ENCODE measurements at regions not wholly inside any gene's neighbourhood (a gene's known extent, or its start where the extent isn't known, plus 50 kb on each side); places are given as distances from the start of the nearest gene placed in this dataset.
"Not testable (repeated sequence)": the region's sequence is repeated elsewhere in the genome, so short reads cannot be mapped to it uniquely, and the experiment has no call there.

- no peak for DNase-seq (ENCODE audit: low read depth in 2 of 2)
These were observed 633.6 kb downstream of the SPRY1 start for GRCh38 chr4:124030147-124030546.

- DNase-seq (ENCODE audit: low read depth in 2 of 2) = no peak
These were observed 635.4 kb downstream of the SPRY1 start for GRCh38 chr4:124032035-124032434.

DNA sequence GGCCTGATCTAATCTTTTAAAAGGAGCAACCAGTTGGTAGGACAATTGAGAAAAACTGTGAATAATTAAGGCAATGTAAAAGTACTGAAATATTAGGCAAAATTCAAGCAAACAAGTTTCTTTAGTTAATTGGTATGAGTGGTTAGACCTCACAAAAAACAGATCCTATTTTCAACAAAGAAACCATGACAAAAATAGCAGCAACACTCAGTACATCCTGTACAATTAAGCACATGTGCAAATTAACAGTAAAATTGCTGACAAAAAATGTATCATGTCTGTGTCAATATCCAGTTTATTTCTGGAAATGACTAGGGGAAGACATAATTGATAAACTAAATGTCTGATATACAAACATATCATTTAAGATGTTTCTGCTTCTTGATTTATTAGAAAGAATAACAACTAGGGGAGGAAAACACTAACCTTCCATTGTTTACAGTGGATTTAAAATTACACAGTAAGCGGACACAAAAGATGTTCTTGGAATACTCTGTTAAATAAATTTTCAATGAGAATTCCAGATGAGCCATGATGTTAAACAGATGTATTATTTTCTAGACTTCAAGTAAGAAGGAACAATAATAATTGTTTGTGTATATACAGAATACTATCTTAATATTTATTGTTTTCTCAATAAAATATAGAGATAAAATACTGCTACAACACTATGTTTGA is 638.9 kb downstream of the SPRY1 start:
- no peak for DNase-seq (ENCODE audit: low read depth in 2 of 2)

- DNase-seq (ENCODE audit: low read depth in 2 of 2) = no peak
These were observed 640.6 kb downstream of the SPRY1 start for GRCh38 chr4:124037236-124037635.

GRCh38 chr4:124044330-124044729 is 647.7 kb downstream of the SPRY1 start:
- DNase-seq (ENCODE audit: low read depth in 2 of 2) = no peak

DNA sequence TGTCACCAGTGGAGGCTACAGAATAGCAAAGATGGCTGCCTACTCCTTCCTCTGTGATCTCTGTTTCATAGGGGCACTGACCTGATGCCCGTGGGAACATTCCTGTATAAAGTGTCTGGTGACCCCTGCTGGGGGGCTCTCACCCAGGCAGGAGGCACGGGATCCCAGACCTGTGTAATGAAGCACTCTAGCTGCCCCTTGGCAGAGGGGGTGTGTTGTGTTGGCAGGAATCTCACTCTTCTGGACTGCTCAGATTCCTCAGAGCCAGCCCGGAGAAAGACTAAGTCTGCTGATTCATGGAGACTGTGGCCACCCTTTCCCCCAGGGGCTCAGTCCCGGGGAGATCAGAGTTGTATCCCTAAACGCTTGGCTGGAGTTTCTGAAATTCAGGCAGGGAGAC is 648.3 kb downstream of the SPRY1 start:
- DNase-seq (ENCODE audit: low read depth in 2 of 2) = no peak

GRCh38 chr4:124046190-124046589 is 649.6 kb downstream of the SPRY1 start:
- DNase-seq (ENCODE audit: low read depth in 2 of 2) = no peak

DNA sequence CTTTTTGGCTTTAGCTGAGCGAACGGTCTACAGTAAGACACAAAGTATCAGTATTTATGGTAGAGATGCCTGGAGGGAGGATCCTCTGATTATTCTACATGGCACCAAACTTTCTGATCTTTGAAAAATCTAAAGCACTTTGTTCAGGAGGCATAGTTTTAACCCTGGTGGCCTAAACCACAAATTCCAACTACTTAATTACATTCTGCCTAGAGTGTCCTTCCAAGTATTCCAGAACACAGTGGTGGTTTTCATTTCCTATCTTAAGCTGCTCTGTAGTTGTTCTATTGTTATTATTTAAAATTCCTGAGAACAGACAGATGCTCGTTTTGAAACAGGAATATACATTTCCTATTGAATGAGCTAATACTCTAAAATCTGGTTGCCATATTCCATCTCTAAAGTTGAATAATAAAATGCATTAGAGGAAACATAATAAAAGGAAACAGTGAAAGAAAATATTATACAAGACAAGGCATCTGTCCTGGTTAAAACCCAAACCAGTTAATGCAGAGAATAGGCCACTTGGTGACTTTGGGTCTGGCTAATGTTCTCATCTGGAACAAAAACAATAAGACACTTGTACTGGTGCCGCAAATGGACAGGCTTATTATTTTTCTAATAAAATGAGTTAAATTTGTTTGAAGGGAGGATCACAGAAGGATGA is 657.4 kb downstream of the SPRY1 start:
- peak in 1 of 2 donors; percentile 16 for DNase-seq (ENCODE audit: low read depth in 2 of 2)

DNA sequence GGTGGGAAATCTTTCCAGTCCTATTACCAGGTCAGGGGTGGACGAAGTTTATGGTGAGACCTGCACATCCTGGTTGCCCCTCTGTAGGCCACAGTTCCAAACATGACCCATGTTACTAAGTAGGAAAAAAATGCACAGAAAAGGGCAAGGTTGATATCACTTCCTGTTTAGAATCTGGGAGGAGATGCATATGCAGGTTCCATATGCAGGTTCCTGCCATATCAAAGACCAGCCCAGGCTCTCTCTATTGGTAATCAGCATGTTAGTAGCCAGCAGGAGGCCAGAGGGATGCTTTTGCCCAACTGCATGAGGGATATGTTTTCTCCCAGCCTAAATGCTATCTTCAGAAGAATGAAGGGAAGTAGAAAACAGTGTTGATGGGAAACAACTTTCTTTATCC is 657.2 kb downstream of the ANKRD50 start:
- no peak for DNase-seq (ENCODE audit: low read depth in 2 of 2)

DNA sequence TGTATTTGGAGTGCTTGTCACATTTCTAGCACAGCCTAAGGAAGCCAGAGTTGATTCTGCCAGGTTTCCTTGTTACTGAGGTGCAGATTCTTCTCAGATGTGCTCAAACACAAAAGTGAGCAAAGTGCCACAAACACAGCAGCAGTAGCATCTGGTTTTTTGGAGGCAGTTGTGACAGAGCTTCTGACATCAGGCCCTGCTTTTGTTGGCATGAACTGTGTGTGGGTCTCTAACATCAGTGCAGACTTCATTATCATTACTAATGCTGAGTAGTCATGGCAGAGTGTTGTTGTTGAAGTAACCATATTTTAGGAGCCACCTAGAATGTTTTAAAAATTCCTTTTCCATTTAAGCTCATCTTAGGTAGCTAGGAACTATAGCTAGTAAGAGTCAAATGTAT is 656.6 kb downstream of the ANKRD50 start:
- DNase-seq (ENCODE audit: low read depth in 2 of 2) = no peak

GRCh38 chr4:124060261-124060918 is 652.1 kb downstream of the ANKRD50 start:
- peak; percentile 80 to 90 for DNase-seq (ENCODE audit: low read depth in 2 of 2)

DNA sequence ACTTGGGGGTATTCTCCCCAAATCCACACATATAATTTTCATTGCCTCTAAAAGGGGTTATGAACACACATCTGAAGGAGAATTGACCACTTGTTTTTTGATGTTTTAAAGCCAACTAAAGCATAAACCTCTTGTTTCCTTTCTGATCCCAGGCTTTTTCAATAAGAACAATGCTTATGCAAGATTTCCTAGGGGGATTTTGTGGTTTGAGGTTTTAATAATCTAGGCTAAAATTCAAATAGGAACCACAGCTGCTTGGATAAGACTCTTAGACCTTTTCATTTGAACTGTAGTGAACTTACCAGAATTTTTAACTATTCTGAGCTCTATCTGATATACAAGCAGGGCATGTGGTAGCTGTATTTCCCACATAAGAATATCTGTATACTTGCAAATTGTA is 651.1 kb downstream of the ANKRD50 start:
- DNase-seq (ENCODE audit: low read depth in 2 of 2) = peak in 1 of 2 donors; percentile 11

- DNase-seq (ENCODE audit: low read depth in 2 of 2) = no peak
These were observed 647.1 kb downstream of the ANKRD50 start for GRCh38 chr4:124065422-124065821.

DNA sequence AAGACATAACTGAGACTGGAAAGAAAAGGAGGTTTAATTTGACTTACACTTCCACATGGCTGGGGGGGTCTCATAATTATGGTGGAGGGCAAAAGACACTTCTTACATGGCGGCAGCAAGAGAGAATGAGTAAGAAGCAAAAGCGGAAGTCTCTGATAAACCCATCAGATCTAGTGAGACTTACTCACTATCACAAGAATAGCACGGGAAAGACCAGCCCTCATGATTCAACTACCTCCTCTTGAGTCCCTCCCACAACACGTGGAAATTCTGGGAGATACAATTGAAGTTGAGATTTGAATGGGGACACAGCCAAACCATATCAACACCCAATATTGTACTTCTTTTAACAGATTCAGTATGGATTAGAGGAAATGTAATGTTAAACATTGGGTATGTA is 646.6 kb downstream of the ANKRD50 start:
- no peak for DNase-seq (ENCODE audit: low read depth in 2 of 2)

DNA sequence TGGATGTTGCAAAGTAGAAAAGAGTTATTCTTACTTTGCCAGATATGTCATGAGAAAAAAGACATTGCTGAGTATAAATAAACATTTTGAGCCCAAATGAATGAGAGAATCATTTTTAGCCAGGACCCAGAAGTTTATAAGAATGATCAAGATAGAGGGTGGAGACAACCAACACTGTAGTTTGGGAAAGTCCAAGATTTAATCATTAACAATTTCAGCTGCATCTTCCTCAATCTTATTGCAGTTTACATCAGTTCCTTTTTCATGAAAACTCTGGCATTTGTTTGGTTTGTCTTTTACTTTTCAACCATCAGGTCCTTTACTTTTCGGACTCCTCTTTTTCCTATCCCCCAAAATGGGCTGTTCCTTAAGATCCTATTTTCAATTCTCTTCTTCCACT is 645.9 kb downstream of the ANKRD50 start:
- no peak for DNase-seq (ENCODE audit: low read depth in 2 of 2)

GRCh38 chr4:124067046-124067445 is 645.5 kb downstream of the ANKRD50 start:
- DNase-seq (ENCODE audit: low read depth in 2 of 2) = no peak

DNA sequence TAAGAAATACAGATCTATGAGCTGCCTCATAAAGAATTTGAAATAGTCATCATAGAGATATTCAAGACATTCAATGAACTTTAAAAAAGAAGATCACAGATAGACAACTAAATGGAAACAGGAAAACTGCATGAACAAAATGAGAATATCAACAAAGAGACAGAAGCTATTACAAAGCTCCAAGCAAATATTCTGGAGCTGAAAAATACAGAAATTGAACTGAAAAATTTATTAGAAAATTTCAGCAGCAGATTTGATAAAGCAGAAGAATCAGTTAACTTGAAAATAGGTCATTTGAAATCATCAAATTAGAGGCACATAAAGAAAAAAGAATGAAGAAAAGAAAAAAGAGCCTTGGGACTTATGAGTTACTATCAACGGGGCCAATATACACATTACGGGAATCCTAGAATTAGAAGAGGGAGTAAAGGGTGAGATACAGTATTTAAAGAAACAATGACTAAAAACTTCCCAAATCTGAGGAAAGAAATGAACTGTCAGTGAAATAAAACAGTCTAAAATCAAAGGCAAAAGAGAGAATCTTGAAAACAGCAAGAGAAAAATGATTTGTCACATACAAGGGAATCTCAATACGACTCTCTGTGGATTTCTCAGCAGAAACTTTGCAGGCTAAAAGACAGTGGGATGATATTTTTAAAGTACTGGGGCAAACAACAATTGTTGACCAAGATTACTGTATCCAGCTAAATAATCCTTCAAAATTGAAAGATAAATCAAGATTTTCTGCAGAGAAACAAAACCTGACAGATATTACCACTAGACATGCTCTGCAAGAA is 641.6 kb downstream of the ANKRD50 start:
- DNase-seq (ENCODE audit: low read depth in 2 of 2) = no peak

GRCh38 chr4:124075276-124075675 is 637.3 kb downstream of the ANKRD50 start:
- not testable (repeated sequence) for DNase-seq (ENCODE audit: low read depth in 2 of 2)

GRCh38 chr4:124079174-124079780 is 633.3 kb downstream of the ANKRD50 start:
- DNase-seq (ENCODE audit: low read depth in 2 of 2) = no peak

GRCh38 chr4:124083711-124084110 is 628.8 kb downstream of the ANKRD50 start:
- DNase-seq (ENCODE audit: low read depth in 2 of 2) = no peak

DNA sequence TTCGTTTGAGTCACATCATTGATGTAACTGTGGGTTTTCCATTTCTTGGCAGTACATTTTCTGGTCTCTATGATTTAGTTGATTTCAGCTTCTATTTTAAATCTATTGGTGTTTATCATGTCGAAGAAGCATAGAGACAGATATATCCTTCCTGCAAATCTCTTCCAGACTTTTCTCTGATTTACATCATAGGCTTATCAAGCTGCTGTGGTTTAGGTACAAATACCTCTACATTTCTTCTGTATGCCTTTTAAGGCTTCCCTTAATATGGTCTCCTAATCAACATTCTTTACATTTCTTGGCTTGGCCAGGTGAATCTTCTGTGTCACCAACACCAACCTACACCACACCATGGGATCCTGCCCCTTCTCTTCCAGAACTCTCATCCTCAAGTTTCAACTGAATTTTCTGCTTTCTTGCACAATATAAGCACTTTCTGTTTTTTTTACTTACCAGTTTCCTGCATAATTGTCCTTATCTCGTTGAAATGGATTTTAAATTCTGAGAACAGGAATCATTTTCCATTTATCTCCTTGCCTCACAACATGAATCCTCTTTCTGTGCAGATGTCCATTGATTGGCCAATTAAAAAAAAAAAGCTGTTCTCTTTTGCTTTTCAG is 626.9 kb downstream of the ANKRD50 start:
- DNase-seq (ENCODE audit: low read depth in 2 of 2) = no peak
